ENCODE measurements at regions not wholly inside any gene's neighbourhood (a gene's known extent, or its start where the extent isn't known, plus 50 kb on each side); places are given as distances from the start of the nearest gene placed in this dataset.
"Not testable (repeated sequence)": the region's sequence is repeated elsewhere in the genome, so short reads cannot be mapped to it uniquely, and the experiment has no call there.

DNA sequence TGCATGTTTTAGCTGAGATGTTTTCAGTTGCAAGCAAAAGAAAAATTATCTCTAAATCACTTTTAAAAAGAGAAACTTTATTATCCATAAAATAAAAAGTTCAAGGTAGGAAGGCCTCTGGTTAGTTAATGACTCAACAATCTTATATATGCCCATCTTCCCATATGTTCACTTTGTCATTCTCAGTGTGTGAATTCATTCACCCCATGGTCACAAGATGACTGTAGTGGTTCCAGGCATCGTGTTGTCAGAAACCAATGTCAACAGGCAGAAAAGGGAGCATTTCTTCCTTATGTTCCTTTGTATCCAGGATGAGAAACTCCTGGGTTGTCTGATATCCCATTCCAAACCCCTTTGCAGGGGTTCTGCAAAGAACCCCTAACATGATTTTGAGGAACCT lies 119.9 kb upstream of the RAP2B start:
- intact Hi-C loops (cut with micrococcal nuclease), result loop anchor here (2.0 to 10.0 kb wide), 5 partner anchors 180 to 975 kb away; no protein-coding TSS in a partner anchor
- no peaks in the 10 kb centered on the region for H3K9me3 Mint-ChIP-seq
- H3K27me3 Mint-ChIP-seq (ENCODE audit: insufficient read depth), result no peaks in the 10 kb centered on the region

DNA sequence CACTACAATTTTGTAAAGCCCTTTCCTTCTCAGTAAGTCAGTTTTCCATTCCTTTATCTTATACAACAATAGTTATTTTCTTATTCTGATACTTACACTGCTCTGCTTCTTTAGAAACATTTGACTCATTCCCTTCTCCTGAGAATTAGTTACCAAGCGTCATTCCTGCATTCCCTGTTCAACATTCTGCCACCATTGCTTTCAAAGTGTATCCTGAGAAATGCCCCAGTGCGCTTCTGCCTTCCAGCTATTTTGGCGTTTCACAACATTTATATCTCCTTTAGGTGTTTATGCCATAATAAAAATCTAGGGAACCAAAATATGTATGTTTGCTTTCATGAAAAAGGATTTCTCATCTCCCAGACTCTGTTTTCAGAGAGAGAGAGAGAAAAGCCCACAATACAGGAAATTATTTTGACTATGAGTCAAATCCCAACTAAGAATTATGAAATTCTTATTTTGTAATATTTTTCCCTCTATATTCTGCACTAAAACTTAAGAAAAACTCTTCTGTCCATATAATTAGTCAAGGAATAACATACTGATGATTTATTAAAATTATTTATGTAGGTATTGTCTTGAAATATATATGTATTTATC lies 118.2 kb upstream of the RAP2B start:
- H3K9me3 Mint-ChIP-seq, result no peaks in the 10 kb centered on the region
- no peak overlapping the region for H3K4me3 Mint-ChIP-seq
- DNase-seq (ENCODE audit: low spot score), result no peak
- intact Hi-C loops (cut with micrococcal nuclease), result loop anchor here (1.0 to 10.0 kb wide), 8 partner anchors 117 to 973 kb away; no protein-coding TSS in a partner anchor
- no peaks in the 10 kb centered on the region for H3K36me3 Mint-ChIP-seq (ENCODE audit: low read depth)
- H3K27me3 Mint-ChIP-seq (ENCODE audit: insufficient read depth), result no peaks in the 10 kb centered on the region
- no peak overlapping the region for H3K27ac Mint-ChIP-seq
- H3K4me1 Mint-ChIP-seq (ENCODE audit: low read depth), result peaks cover 12% of the 10 kb centered on the region

More for the DNA sequence above, 119.9 kb upstream of the RAP2B start:
- no peak for DNase-seq (ENCODE audit: low spot score)
- H3K27ac Mint-ChIP-seq, result no peak overlapping the region
- H3K4me3 Mint-ChIP-seq, result no peak overlapping the region
- H3K36me3 Mint-ChIP-seq (ENCODE audit: low read depth), result no peaks in the 10 kb centered on the region
- H3K4me1 Mint-ChIP-seq (ENCODE audit: low read depth), result peaks cover 12% of the 10 kb centered on the region

DNA sequence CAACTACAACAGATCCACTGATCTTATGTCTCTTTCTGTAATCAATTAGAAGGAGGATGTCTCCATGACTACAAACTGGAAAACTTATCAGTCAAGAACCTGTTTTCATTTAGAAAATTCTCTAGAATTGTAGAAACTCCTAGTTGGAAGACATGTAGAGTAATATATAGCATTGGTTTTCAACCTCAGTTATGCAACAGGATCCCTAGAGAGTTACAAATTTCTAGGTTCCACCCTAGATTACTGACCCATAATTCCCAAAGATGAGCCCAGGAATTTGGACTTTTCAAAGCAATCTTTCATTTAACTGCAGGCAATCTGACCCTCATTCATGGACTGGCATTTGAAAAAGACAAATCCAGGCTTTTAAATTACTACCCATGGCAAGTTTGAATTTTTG lies 116.9 kb upstream of the RAP2B start:
- H3K9me3 Mint-ChIP-seq, result no peaks in the 10 kb centered on the region
- H3K4me1 Mint-ChIP-seq (ENCODE audit: low read depth), result peaks cover 12% of the 10 kb centered on the region
- intact Hi-C loops (cut with micrococcal nuclease), result loop anchor here (10.0 kb wide), 1 partner anchor 450 kb away; no protein-coding TSS in a partner anchor
- DNase-seq (ENCODE audit: low spot score), result no peak
- no peak overlapping the region for H3K4me3 Mint-ChIP-seq
- H3K27me3 Mint-ChIP-seq (ENCODE audit: insufficient read depth), result no peaks in the 10 kb centered on the region
- H3K27ac Mint-ChIP-seq, result no peak overlapping the region
- no peaks in the 10 kb centered on the region for H3K36me3 Mint-ChIP-seq (ENCODE audit: low read depth)

DNA sequence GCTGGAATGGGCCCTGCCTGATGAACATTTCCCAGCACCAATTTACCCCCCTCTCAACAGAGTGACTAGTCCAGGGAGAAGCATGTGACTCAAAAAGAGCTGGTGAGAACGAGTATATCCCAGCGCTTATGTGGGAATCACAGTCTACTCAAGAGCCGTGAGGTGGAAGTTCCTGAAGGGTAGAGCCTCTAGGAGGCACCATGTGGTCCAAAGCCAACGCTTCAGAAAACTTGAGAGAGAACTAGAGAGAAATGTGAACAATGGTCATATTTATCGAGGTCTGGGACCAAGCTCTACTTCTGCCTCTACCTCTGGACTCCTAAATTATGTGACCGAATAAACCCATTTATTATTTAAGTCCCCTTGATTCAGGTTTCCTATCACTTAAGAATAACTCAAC lies 111.0 kb upstream of the RAP2B start:
- H3K27me3 Mint-ChIP-seq (ENCODE audit: insufficient read depth), result no peaks in the 10 kb centered on the region
- H3K4me1 Mint-ChIP-seq (ENCODE audit: low read depth), result no peaks in the 10 kb centered on the region
- H3K4me3 Mint-ChIP-seq, result no peak overlapping the region
- no peak overlapping the region for H3K27ac Mint-ChIP-seq
- H3K9me3 Mint-ChIP-seq, result no peaks in the 10 kb centered on the region
- no peak for DNase-seq (ENCODE audit: low spot score)
- intact Hi-C loops (cut with micrococcal nuclease), result no loop called here
- no peaks in the 10 kb centered on the region for H3K36me3 Mint-ChIP-seq (ENCODE audit: low read depth)

DNA sequence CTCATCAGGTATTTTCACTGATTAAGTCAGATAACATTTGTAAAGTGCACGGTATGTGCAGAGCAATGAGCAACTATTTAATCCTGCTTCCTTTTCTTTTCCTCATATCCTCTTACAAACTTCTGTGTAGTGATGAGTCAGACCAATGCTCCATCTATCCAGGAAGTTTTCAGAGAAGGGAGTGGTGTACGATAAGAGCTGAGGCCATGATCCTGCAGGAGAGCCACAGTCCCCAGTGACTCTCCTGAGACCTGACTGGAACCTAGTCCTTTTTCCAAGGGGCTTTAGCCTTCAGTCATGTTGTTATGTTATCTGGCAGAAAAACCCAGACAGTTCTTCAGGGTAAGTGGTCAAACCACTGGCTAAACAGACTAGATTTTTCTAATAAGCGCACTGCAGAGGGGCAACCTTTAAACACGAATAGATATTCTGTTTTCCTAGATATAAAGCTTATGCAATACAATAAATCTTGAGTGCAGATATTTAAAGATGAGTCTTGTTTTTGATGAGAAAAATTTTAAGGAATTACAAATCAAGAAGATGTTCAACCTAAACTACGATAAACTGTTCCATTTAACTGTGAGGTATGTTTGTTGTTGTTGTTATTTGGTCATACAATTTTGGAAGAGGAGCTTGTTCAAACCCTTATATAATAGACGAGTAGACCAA lies 110.5 kb upstream of the RAP2B start:
- Mint-ChIP-seq H3K4me1 (ENCODE audit: low read depth) (no peaks in the 10 kb centered on the region), H3K27ac (no peak overlapping the region), H3K36me3 (ENCODE audit: low read depth) (no peaks in the 10 kb centered on the region), H3K4me3 (no peak overlapping the region), H3K9me3 (no peaks in the 10 kb centered on the region), H3K27me3 (ENCODE audit: insufficient read depth) (no peaks in the 10 kb centered on the region)
- DNase-seq (ENCODE audit: low spot score), result no peak
- intact Hi-C loops (cut with micrococcal nuclease), result no loop called here

DNA sequence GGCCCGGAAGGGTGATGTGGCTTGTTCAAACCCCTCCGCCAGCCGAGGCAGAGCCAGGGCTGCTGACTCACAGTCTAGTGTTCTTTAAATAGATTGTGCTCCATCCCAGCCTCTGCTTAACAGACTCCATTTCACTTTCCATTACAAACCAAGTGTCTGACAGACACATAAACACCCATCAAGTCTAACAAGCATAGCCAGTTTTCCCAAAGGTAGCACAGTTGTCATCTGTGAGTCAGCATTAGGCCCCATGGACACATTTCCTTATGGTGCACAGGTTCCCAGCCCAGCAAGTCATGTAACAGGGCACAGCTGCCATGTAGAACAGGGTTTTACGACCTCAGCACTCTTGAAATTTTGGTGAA lies 109.9 kb upstream of the RAP2B start:
- Mint-ChIP-seq H3K36me3 (ENCODE audit: low read depth) (no peaks in the 10 kb centered on the region), H3K4me3 (no peak overlapping the region), H3K4me1 (ENCODE audit: low read depth) (no peaks in the 10 kb centered on the region), H3K27me3 (ENCODE audit: insufficient read depth) (no peaks in the 10 kb centered on the region), H3K27ac (no peak overlapping the region), H3K9me3 (no peaks in the 10 kb centered on the region)
- no peak for DNase-seq (ENCODE audit: low spot score)
- intact Hi-C loops (cut with micrococcal nuclease), result no loop called here

DNA sequence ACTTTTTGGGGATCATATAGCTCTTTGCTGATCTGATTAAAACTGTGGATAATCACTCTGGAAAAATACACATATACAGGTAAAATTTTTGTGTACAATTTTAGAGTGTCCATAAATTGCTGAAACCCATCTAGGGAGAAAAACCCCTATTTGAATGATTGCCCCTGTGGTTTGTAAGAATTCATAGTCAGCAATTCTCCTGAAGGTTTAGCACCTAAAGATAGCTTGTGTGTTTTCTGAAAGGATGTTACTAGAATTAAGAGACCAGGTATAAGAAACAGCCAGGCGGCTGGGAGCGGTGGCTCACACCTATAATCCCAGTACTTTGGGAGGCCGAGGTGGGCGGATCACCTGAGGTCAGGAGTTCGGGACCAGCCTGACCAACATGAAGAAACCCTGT lies 106.8 kb upstream of the RAP2B start:
- H3K27ac Mint-ChIP-seq, result no peak overlapping the region
- H3K9me3 Mint-ChIP-seq, result no peaks in the 10 kb centered on the region
- no peak overlapping the region for H3K4me3 Mint-ChIP-seq
- H3K36me3 Mint-ChIP-seq (ENCODE audit: low read depth), result no peaks in the 10 kb centered on the region
- H3K27me3 Mint-ChIP-seq (ENCODE audit: insufficient read depth), result no peaks in the 10 kb centered on the region
- DNase-seq (ENCODE audit: low spot score), result no peak
- intact Hi-C loops (cut with micrococcal nuclease), result no loop called here
- H3K4me1 Mint-ChIP-seq (ENCODE audit: low read depth), result no peaks in the 10 kb centered on the region

DNA sequence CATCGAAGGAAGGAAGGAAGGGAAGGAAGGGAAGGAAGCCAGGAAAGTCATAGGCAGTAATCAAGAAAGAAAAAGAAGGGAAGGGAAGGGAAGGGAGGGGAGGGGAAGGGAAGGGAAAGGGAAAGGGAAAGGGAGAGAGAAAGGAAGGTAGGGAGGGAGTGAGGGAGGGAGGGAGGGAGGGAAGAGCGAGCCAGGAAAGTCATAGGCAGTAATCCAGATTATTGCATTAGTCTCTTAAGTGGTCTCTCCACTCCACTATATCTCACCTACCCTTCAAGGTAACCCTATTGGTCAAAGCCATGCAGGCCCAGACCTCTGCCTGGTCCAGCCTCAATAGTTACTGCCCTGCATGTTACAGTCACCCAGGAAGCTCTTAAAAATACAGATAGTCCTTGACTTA lies 106.2 kb upstream of the RAP2B start:
- intact Hi-C loops (cut with micrococcal nuclease), result no loop called here
- Mint-ChIP-seq H3K9me3 (no peaks in the 10 kb centered on the region), H3K4me1 (ENCODE audit: low read depth) (no peaks in the 10 kb centered on the region), H3K4me3 (no peak overlapping the region), H3K27ac (no peak overlapping the region), H3K36me3 (ENCODE audit: low read depth) (no peaks in the 10 kb centered on the region), H3K27me3 (ENCODE audit: insufficient read depth) (no peaks in the 10 kb centered on the region)
- no peak for DNase-seq (ENCODE audit: low spot score)

DNA sequence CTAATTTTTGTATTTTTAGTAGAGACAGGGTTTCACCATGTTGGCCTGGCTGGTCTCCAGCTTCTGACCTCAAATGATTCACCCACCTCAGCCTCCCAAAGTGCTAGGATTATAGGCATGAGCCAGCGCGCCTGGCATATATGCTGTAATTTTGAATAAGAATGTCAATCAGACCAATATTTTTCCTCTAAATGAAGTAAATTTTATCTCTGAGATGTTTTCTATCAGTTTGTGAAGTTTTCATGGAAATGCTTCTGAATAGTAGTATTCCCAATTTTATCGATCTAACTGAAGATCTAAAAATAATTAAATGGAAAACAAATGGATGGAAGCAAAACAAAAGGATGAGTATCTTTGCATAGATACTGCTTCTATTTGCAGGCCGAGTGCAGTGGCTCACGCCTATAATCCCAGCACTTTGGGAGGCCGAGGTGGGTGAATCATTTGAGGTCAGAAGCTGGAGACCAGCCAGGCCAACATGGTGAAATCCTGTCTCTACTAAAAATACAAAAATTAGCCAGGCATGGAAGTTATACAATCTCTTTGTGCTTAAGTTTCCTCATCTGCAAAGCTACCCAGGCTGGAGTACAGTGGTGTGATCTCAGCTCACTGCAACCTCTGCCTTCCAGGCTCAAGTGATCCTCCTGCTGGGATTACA lies 103.9 kb upstream of the RAP2B start:
- DNase-seq (ENCODE audit: low spot score); H3K4me1 Mint-ChIP-seq (ENCODE audit: low read depth); H3K36me3 Mint-ChIP-seq (ENCODE audit: low read depth); H3K4me3 Mint-ChIP-seq; H3K27me3 Mint-ChIP-seq (ENCODE audit: insufficient read depth); intact Hi-C loops (cut with micrococcal nuclease); H3K27ac Mint-ChIP-seq; H3K9me3 Mint-ChIP-seq: not testable (repeated sequence)

DNA sequence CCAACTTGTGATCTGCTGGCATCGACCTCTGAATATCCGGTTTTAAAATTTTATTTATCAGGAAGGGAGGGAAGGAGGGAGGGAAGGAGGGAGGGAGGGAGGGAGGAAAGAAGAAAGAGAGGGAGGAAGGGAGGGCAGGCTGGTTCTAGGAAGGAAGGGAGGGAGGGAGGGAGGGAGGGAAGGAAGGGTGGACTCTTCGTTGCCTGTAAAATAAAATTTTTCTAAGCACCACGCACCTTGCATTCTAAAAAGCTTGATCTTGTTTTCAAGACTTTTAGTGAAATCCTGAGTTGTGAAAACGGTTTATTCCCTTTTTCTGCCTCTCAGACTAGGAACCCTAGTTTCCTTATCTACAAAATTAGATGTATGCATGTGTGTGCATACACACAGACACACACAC lies 101.7 kb upstream of the RAP2B start:
- no peak overlapping the region for H3K27ac Mint-ChIP-seq
- intact Hi-C loops (cut with micrococcal nuclease), result no loop called here
- no peak for DNase-seq (ENCODE audit: low spot score)
- no peaks in the 10 kb centered on the region for H3K27me3 Mint-ChIP-seq (ENCODE audit: insufficient read depth)
- no peak overlapping the region for H3K4me3 Mint-ChIP-seq
- no peaks in the 10 kb centered on the region for H3K36me3 Mint-ChIP-seq (ENCODE audit: low read depth)
- H3K9me3 Mint-ChIP-seq, result no peaks in the 10 kb centered on the region
- H3K4me1 Mint-ChIP-seq (ENCODE audit: low read depth), result no peaks in the 10 kb centered on the region

DNA sequence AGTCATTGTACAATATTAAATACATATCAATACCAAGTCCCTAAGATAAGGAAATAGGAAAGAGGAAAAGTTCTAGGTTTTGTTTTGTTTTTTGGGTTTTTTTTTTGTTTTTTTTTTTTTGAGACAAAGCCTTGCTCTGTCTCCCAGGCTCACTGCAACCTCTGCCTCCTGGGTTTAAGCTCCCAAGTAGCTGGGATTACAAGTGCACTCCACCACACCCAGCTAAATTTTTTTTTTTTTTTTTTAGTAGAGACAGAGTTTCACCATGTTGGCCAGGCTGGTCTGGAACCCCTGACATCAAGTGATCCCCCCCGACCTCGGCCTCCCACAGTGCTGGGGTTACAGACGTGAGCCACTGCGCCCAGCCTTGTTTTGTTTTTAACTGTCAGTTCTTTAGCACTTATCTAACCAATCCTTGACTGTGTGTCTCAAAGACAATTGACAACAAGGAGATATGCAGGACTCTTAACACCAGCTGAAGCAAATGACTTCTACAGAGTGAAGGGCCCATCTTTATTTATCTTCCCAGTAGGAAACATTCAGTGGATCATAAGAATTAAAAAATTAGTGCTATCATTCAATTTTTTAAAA lies 100.0 kb upstream of the RAP2B start:
- H3K4me3 Mint-ChIP-seq, result no peak overlapping the region
- intact Hi-C loops (cut with micrococcal nuclease), result no loop called here
- peaks cover under 1% of the 10 kb centered on the region for H3K27me3 Mint-ChIP-seq (ENCODE audit: insufficient read depth)
- H3K9me3 Mint-ChIP-seq, result no peaks in the 10 kb centered on the region
- DNase-seq (ENCODE audit: low spot score), result no peak
- H3K4me1 Mint-ChIP-seq (ENCODE audit: low read depth), result no peaks in the 10 kb centered on the region
- no peaks in the 10 kb centered on the region for H3K36me3 Mint-ChIP-seq (ENCODE audit: low read depth)
- no peak overlapping the region for H3K27ac Mint-ChIP-seq

DNA sequence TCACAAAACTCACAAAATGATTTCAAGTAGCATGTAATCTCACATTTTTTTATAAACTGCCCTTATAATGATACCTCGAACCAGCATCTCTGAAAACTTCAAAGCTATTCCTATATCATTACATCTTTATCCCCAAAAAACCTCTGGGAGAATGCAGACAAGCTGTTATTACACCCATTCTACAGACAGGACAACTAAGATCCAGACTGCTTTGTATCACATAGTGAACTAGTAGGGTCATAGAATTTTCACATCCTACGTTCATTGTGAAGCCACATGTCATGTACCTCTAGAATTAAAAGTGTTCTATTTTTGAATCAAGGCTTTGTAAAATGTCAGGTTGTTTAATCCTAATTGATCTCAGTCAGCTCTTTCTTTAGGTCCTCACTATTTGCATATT lies 98.7 kb upstream of the RAP2B start:
- Mint-ChIP-seq H3K27me3 (ENCODE audit: insufficient read depth) (peaks cover 3% of the 10 kb centered on the region), H3K4me1 (ENCODE audit: low read depth) (no peaks in the 10 kb centered on the region), H3K9me3 (no peaks in the 10 kb centered on the region), H3K4me3 (no peak overlapping the region), H3K36me3 (ENCODE audit: low read depth) (no peaks in the 10 kb centered on the region), H3K27ac (no peak overlapping the region)
- DNase-seq (ENCODE audit: low spot score), result no peak
- intact Hi-C loops (cut with micrococcal nuclease), result no loop called here

DNA sequence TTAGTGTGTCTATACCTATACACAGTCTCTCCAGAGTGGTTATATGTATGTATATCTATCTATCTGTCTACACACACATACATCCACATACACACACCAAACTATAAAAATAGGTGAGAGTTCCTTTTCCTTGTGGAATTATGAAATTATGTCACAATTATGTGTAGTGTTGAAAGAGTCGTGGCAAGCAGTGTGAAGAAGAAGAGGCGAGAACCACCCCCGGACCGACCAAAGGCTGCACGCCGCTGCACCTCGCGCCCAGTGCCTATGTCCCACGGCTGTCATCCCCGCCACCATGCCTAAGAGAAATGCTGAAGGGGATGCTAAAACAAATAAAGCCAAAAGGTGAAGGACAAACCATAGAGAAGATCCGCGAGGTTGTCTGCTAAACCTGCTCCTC lies 95.0 kb upstream of the RAP2B start:
- H3K27me3 Mint-ChIP-seq (ENCODE audit: insufficient read depth), result peaks cover 6% of the 10 kb centered on the region
- H3K9me3 Mint-ChIP-seq, result no peaks in the 10 kb centered on the region
- intact Hi-C loops (cut with micrococcal nuclease), result no loop called here
- H3K36me3 Mint-ChIP-seq (ENCODE audit: low read depth), result no peaks in the 10 kb centered on the region
- no peaks in the 10 kb centered on the region for H3K4me1 Mint-ChIP-seq (ENCODE audit: low read depth)
- H3K4me3 Mint-ChIP-seq, result no peak overlapping the region
- DNase-seq (ENCODE audit: low spot score), result no peak
- no peak overlapping the region for H3K27ac Mint-ChIP-seq
